IMR-90 (cell line): ENCODE measurements at regions not wholly inside any gene's neighbourhood (a gene's known extent, or its start where the extent isn't known, plus 50 kb on each side); places are given as distances from the start of the nearest gene placed in this dataset.

Experiments
- ATAC-seq: fragments of 200-7000 bp; cut with Tn5 transposase; 2 replicates; pipeline ENCODE4 v1.9.1; 2020; ENCODE audit warnings: low read depth, mild to moderate bottlenecking, moderate library complexity
- BruUV-seq: library from RNA; stranded (reverse); fragments of 400-500 nt; replicated peaks from 2 replicates; lab custom pipeline; 2021; lab: Mats Ljungman, UMichigan
- CTCF ChIA-PET: fragments of 300-600 bp; formaldehyde crosslinking; extraction: SDS; loops from one replicate; lab custom pipeline; 2021; ENCODE audit warnings: antibody characterized with exemption; lab: Yijun Ruan, JAX
- POLR2A ChIA-PET: fragments of 300-600 bp; sonication (Branson Sonifier 250); formaldehyde crosslinking; loops from one replicate; lab custom pipeline; 2022; ENCODE audit warnings: antibody characterized with exemption; ENCODE audit not compliant: unreplicated experiment; lab: Charles Lee
- DNase-seq: peaks from one replicate; pipeline ENCODE4 v3.0.0; 2013
- H2AFZ ChIP-seq: replicated peaks from 2 replicates; pipeline ENCODE3; 2013; ENCODE audit warnings: low read length, mild to moderate bottlenecking; ENCODE audit not compliant: poor library complexity
- H2AK5ac ChIP-seq: 2 replicates; pipeline ENCODE4 v1.6.1; 2013; ENCODE audit warnings: low read depth, low read length, inconsistent platforms
- H2AK9ac ChIP-seq: replicated peaks from 2 replicates; pipeline ENCODE3; 2013; ENCODE audit warnings: mild to moderate bottlenecking, low read depth, low read length, moderate library complexity; ENCODE audit not compliant: poor library complexity
- H2BK120ac ChIP-seq: 2 replicates; pipeline ENCODE4 v1.6.1; 2013; ENCODE audit warnings: low read depth, low read length, inconsistent platforms
- H2BK15ac ChIP-seq: 3 replicates; pipeline ENCODE4 v1.6.1; 2013; ENCODE audit warnings: low read depth, low read length, inconsistent platforms
- H2BK20ac ChIP-seq: 2 replicates; pipeline ENCODE4 v1.6.1; 2013; ENCODE audit warnings: low read depth, mild to moderate bottlenecking, inconsistent platforms, low read length, moderate library complexity
- H2BK5ac ChIP-seq: 2 replicates; pipeline ENCODE4 v1.6.1; 2013; ENCODE audit warnings: mild to moderate bottlenecking, low read depth, low read length, inconsistent platforms; ENCODE audit not compliant: poor library complexity, severe bottlenecking
- H3K14ac ChIP-seq: replicated peaks from 2 replicates; pipeline ENCODE4 v1.6.1; 2013; ENCODE audit warnings: low read depth, low read length, inconsistent platforms
- H3K18ac ChIP-seq: 2 replicates; pipeline ENCODE4 v1.6.1; 2013; ENCODE audit warnings: low read depth, low read length, control low read depth
- H3K23ac ChIP-seq: 2 replicates; pipeline ENCODE4 v1.6.1; 2013; ENCODE audit warnings: low read depth, low read length, inconsistent platforms
- H3K27ac ChIP-seq: 2 replicates; pipeline ENCODE4 v1.5.1; 2013; ENCODE audit warnings: mild to moderate bottlenecking, control low read depth, low read length; ENCODE audit not compliant: insufficient read depth
- H3K27me3 ChIP-seq: 2 replicates; pipeline ENCODE4 v1.6.1; 2013; ENCODE audit warnings: low read length; ENCODE audit not compliant: control insufficient read depth, insufficient read depth
- H3K36me3 ChIP-seq: 2 replicates; pipeline ENCODE4 v1.6.1; 2013; ENCODE audit warnings: low read length, mixed read lengths; ENCODE audit not compliant: control insufficient read depth, insufficient read depth
- H3K4ac ChIP-seq: 2 replicates; pipeline ENCODE4 v1.6.1; 2013; ENCODE audit warnings: low read depth, low read length, inconsistent platforms
- H3K4me1 ChIP-seq: 2 replicates; pipeline ENCODE4 v1.6.1; 2013; ENCODE audit warnings: low read length, mixed read lengths; ENCODE audit not compliant: control insufficient read depth, insufficient read depth
- H3K4me2 ChIP-seq: 2 replicates; pipeline ENCODE4 v1.6.1; 2013; ENCODE audit warnings: low read depth, mild to moderate bottlenecking, control low read depth, low read length, moderate library complexity
- H3K4me3 ChIP-seq: 2 replicates; pipeline ENCODE4 v1.5.1; 2013; ENCODE audit warnings: low read depth, mild to moderate bottlenecking, control low read depth, low read length, moderate library complexity; ENCODE audit not compliant: insufficient read depth
- H3K56ac ChIP-seq: 2 replicates; pipeline ENCODE4 v1.6.1; 2013; ENCODE audit warnings: low read length, inconsistent platforms; ENCODE audit not compliant: insufficient read depth; ENCODE audit errors: extremely low read depth
- H3K79me1 ChIP-seq, 2 experiments: 2 replicates each; pipeline ENCODE4 v1.6.1; 2013; ENCODE audit warnings: low read length in 2 of 2, inconsistent platforms in 1 of 2, low read depth in 1 of 2
- H3K9ac ChIP-seq: 2 replicates; pipeline ENCODE4 v1.6.1; 2013; ENCODE audit warnings: low read depth, low read length, control low read depth
- H3K9me1 ChIP-seq: 2 replicates; pipeline ENCODE4 v1.6.1; 2013; ENCODE audit warnings: low read length, inconsistent platforms; ENCODE audit not compliant: insufficient read depth
- H3K9me3 ChIP-seq: 2 replicates; pipeline ENCODE4 v1.6.1; 2013; ENCODE audit warnings: low read length; ENCODE audit not compliant: control insufficient read depth, insufficient read depth
- H4K20me1 ChIP-seq: 2 replicates; pipeline ENCODE4 v1.6.1; 2013; ENCODE audit warnings: low read length, inconsistent platforms; ENCODE audit not compliant: insufficient read depth
- H4K5ac ChIP-seq: 2 replicates; pipeline ENCODE4 v1.6.1; 2013; ENCODE audit warnings: mild to moderate bottlenecking, low read depth, low read length, control low read depth
- H4K8ac ChIP-seq, 2 experiments: 2 replicates each; pipeline ENCODE4 v1.6.1; 2013; ENCODE audit warnings: low read depth in 2 of 2, low read length in 2 of 2, control low read depth in 1 of 2, inconsistent platforms in 1 of 2
- H4K91ac ChIP-seq: 2 replicates; pipeline ENCODE4 v1.6.1; 2013; ENCODE audit warnings: low read depth, low read length, inconsistent platforms; ENCODE audit not compliant: insufficient read depth
- BHLHE40 ChIP-seq: fragments of 150-350 bp; IDR thresholded peaks from 2 replicates; pipeline ENCODE4 v1.6.1; 2016; ENCODE audit warnings: mild to moderate bottlenecking, low read depth, low read length
- CEBPB ChIP-seq: IDR thresholded peaks from 2 replicates; pipeline ENCODE4 v1.6.1; 2012; ENCODE audit warnings: low read depth, low read length, improper control_type of control experiment
- MAFK ChIP-seq: IDR thresholded peaks from 2 replicates; pipeline ENCODE4 v1.6.1; 2012; ENCODE audit warnings: low read depth, low read length, improper control_type of control experiment
- MAZ ChIP-seq: IDR thresholded peaks from 2 replicates; pipeline ENCODE4 v1.6.1; 2012; ENCODE audit warnings: low read depth, mild to moderate bottlenecking, low read length, improper control_type of control experiment, moderate library complexity, borderline replicate concordance
- RCOR1 ChIP-seq: IDR thresholded peaks from 2 replicates; pipeline ENCODE4 v1.6.1; 2012; ENCODE audit warnings: mild to moderate bottlenecking, low read length, improper control_type of control experiment; ENCODE audit not compliant: insufficient replicate concordance
- SMC3 ChIP-seq: fragments of 150-350 bp; IDR thresholded peaks from 2 replicates; pipeline ENCODE4 v1.6.1; 2016; ENCODE audit warnings: low read depth, mild to moderate bottlenecking, antibody characterized with exemption, low read length, moderate library complexity
- WGBS, 2 experiments: methylation state at CpG; one replicate each; pipeline versions ENCODE4 v1.1.5 to v1.1.7; 2013; ENCODE audit warnings: missing lambda C conversion rate in 2 of 2; ENCODE audit not compliant: insufficient read length in 1 of 2; ENCODE audit errors: extremely low coverage in 2 of 2; 5-methylcytosine and 5-hydroxymethylcytosine counted together
- dilution Hi-C: fragments of 300-500 bp; cut with HindIII; formaldehyde crosslinking; loops from one replicate; pipeline ENCODE4 v1.14.3; 2018; ENCODE audit warnings: low sequenced_read_pairs; ENCODE audit not compliant: unreplicated experiment
- in situ Hi-C: fragments of 300-500 bp; cut with MboI; formaldehyde crosslinking; loops from 3 replicates; pipeline ENCODE4 v1.14.3; 2019; ENCODE audit warnings: low sequenced_read_pairs, inconsistent platforms, mixed read lengths
- intact Hi-C: fragments of 100-400 bp; cut with micrococcal nuclease; formaldehyde crosslinking; loops from 2 replicates; pipeline ENCODE4 v1.10.0; 2022

GRCh38 chr10:43959364-43960134, 310.9 kb upstream of the ZNF32 start:
- Histone ChIP-seq H2AK9ac (no peak overlapping the region), H2BK5ac (no peak overlapping the region), H2AK5ac (no peak overlapping the region), H3K9ac (no peak overlapping the region), H4K91ac (no peak overlapping the region), H3K27me3 (peaks cover 26% of the 10 kb centered on the region), H4K20me1 (no peaks in the 10 kb centered on the region), H2AFZ (no peak overlapping the region), H3K4me1 (peaks cover 7% of the 10 kb centered on the region; the same call in 1 of the 2 replicates), H2BK120ac (no peak overlapping the region), H3K4ac (no peak overlapping the region), H2BK15ac (no peak overlapping the region), H4K5ac (no peak overlapping the region), H3K9me1 (peaks cover 8% of the 10 kb centered on the region; the same call in 1 of the 2 replicates), H3K14ac (no peak overlapping the region), H2BK20ac (no peak overlapping the region), H3K36me3 (no peaks in the 10 kb centered on the region), H4K8ac (no peak overlapping the region), H3K56ac (no peak overlapping the region), H3K79me1 (no peaks in the 10 kb centered on the region), H3K27ac (no peak overlapping the region), H3K4me2 (no peak overlapping the region), H3K4me3 (no peak overlapping the region), H3K18ac (no peak overlapping the region), H3K9me3 (no peaks in the 10 kb centered on the region), H3K23ac (no peak overlapping the region)
- ChIA-PET POLR2A (no interaction called here), CTCF (interaction anchor here (1.1 kb wide), 1 partner anchor 11 kb away, joined by 3 read pairs; no protein-coding TSS in a partner anchor)
- no peak for TF ChIP-seq RCOR1
- TF ChIP-seq BHLHE40, result no peak
- no peak for TF ChIP-seq MAZ
- no peak for TF ChIP-seq SMC3
- no peak for TF ChIP-seq CEBPB
- no peak for TF ChIP-seq MAFK
- dilution Hi-C loops (no loop called here), in situ Hi-C loops (no loop called here), intact Hi-C loops (no loop called here)
- WGBS, 2 experiments, result 83% methylated on average over 1 of the region's 11 CpGs; no CpG with 5 or more reads in 1 of the 2 experiments
- ATAC-seq (no peak), DNase-seq (no peak)
- BruUV-seq, result no TSS peak
